GM12872 (cell line): ENCODE measurements at regions not wholly inside any gene's neighbourhood (a gene's known extent, or its start where the extent isn't known, plus 50 kb on each side); places are given as distances from the start of the nearest gene placed in this dataset.

Experiments used
- CTCF ChIP-seq: IDR thresholded peaks from 3 replicates; pipeline ENCODE4 v1.5.1; 2011; ENCODE audit warnings: low read depth, mild to moderate bottlenecking, low read length, moderate library complexity; ENCODE audit not compliant: insufficient read depth

- no peak for TF ChIP-seq CTCF
Measured at GRCh38 chr20:50304923-50305635, 114.4 kb downstream of the CEBPB start.

GRCh38 chr20:50305636-50306477 lies 115.2 kb downstream of the CEBPB start:
- no peak for TF ChIP-seq CTCF

GRCh38 chr20:50306478-50307423 lies 116.1 kb downstream of the CEBPB start:
- no peak for TF ChIP-seq CTCF

GRCh38 chr20:50308166-50308512 lies 117.5 kb downstream of the CEBPB start:
- no peak for TF ChIP-seq CTCF

- TF ChIP-seq CTCF: no peak
Measured at GRCh38 chr20:50308513-50309279, 118.1 kb downstream of the CEBPB start.

GRCh38 chr20:50309280-50309763 lies 118.7 kb downstream of the CEBPB start:
- TF ChIP-seq CTCF: no peak
